ENCODE measurements at regions not wholly inside any gene's neighbourhood (a gene's known extent, or its start where the extent isn't known, plus 50 kb on each side); places are given as distances from the start of the nearest gene placed in this dataset.

GRCh38 chr2:111666160-111666559, 217.8 kb downstream of the ANAPC1 start:
- RAD21 ChIA-PET (ENCODE audit: low non-redundant PET in 1 of 2, low total read pairs in 2 of 2, uncharacterized antibody in 2 of 2, unreplicated experiment in 2 of 2) = no interaction called here

GRCh38 chr2:111667001-111667400, 217.0 kb downstream of the ANAPC1 start:
- intact Hi-C loops (cut with micrococcal nuclease) = no loop called here
- ChIA-PET RAD21 (ENCODE audit: low non-redundant PET in 1 of 2, low total read pairs in 2 of 2, uncharacterized antibody in 2 of 2, unreplicated experiment in 2 of 2) (no interaction called here), POLR2A (no interaction called here), CTCF (no interaction called here)
- H3K79me2 ChIP-seq (ENCODE audit: insufficient read depth, low read length) = no peaks in the 10 kb centered on the region
- H3K9ac ChIP-seq (ENCODE audit: low read length) = no peak overlapping the region
- no peaks in the 10 kb centered on the region for H3K4me1 ChIP-seq (ENCODE audit: control insufficient read depth in 1 of 2, insufficient read depth in 2 of 2, low read length in 2 of 2)
- DNase-seq (ENCODE audit: low read depth, low spot score) = no peak
- H3K27me3 ChIP-seq (ENCODE audit: insufficient read depth, low read length) = no peaks in the 10 kb centered on the region
- H3K9me3 ChIP-seq (ENCODE audit: control insufficient read depth in 1 of 2, insufficient read depth in 1 of 2, low read depth in 1 of 2, low read length in 2 of 2) = no peaks in the 10 kb centered on the region
- no peak overlapping the region for H3K4me2 ChIP-seq (ENCODE audit: low read length)
- H3K36me3 ChIP-seq (ENCODE audit: control insufficient read depth in 1 of 2, insufficient read depth in 2 of 2, low read length in 2 of 2) = no peaks in the 10 kb centered on the region
- no peak overlapping the region for H2AFZ ChIP-seq (ENCODE audit: low read depth, low read length, poor library complexity, severe bottlenecking)
- TF ChIP-seq FOSL1 (IDR thresholded peaks at IDR 0.05; ENCODE audit: low read depth) (no peak), REST (IDR thresholded peaks at IDR 0.05; ENCODE audit: low read depth) (no peak), SIN3A (IDR thresholded peaks at IDR 0.05; ENCODE audit: low read depth) (no peak)
- H4K20me1 ChIP-seq (ENCODE audit: insufficient read depth) = no peaks in the 10 kb centered on the region
- BruUV-seq (replicated peaks) = no TSS peak
- H3K27ac ChIP-seq (ENCODE audit: low read depth, low read length) = no peak overlapping the region
- no peaks in the 10 kb centered on the region for H3K9me2 ChIP-seq (ENCODE audit: insufficient read depth)
- H3K4me3 ChIP-seq (replicated peaks in 1 of 2; ENCODE audit: low read depth in 1 of 2, low read length in 2 of 2) = no peak overlapping the region
- no peak for ATAC-seq

More at GRCh38 chr2:111666160-111666559, 217.8 kb downstream of the ANAPC1 start:
- CTCF ChIA-PET = no interaction called here
- TF ChIP-seq RAD21 (IDR thresholded peaks at IDR 0.05; ENCODE audit: low read depth) = no peak
- no peak for TF ChIP-seq CBX3 (IDR thresholded peaks at IDR 0.05; ENCODE audit: low read depth)
- no peak for TF ChIP-seq SRF (IDR thresholded peaks at IDR 0.05; ENCODE audit: low read depth)
- TF ChIP-seq EGR1 (IDR thresholded peaks at IDR 0.05; ENCODE audit: low read depth) = no peak
- TF ChIP-seq POLR2AphosphoS5 (IDR thresholded peaks at IDR 0.05; ENCODE audit: low read depth, low read length) = no peak
- no peak for TF ChIP-seq TCF7L2 (IDR thresholded peaks at IDR 0.05; ENCODE audit: borderline replicate concordance, extremely low read depth, insufficient read depth, insufficient read length)
- POLR2A ChIA-PET = no interaction called here
- Histone ChIP-seq H3K27ac (ENCODE audit: low read depth, low read length) (no peak overlapping the region), H3K36me3 (ENCODE audit: control insufficient read depth in 1 of 2, insufficient read depth in 2 of 2, low read length in 2 of 2) (no peaks in the 10 kb centered on the region), H3K4me2 (ENCODE audit: low read length) (no peak overlapping the region), H3K9me3 (ENCODE audit: control insufficient read depth in 1 of 2, insufficient read depth in 1 of 2, low read depth in 1 of 2, low read length in 2 of 2) (no peaks in the 10 kb centered on the region), H3K79me2 (ENCODE audit: insufficient read depth, low read length) (no peaks in the 10 kb centered on the region), H3K9ac (ENCODE audit: low read length) (no peak overlapping the region), H3K27me3 (ENCODE audit: insufficient read depth, low read length) (no peaks in the 10 kb centered on the region), H3K4me1 (ENCODE audit: control insufficient read depth in 1 of 2, insufficient read depth in 2 of 2, low read length in 2 of 2) (no peaks in the 10 kb centered on the region), H3K4me3 (replicated peaks in 1 of 2; ENCODE audit: low read depth in 1 of 2, low read length in 2 of 2) (no peak overlapping the region), H3K9me2 (ENCODE audit: insufficient read depth) (no peaks in the 10 kb centered on the region), H4K20me1 (ENCODE audit: insufficient read depth) (no peaks in the 10 kb centered on the region), H2AFZ (ENCODE audit: low read depth, low read length, poor library complexity, severe bottlenecking) (no peak overlapping the region)
- DNase-seq (ENCODE audit: low read depth, low spot score) (no peak), ATAC-seq (no peak)
- BruUV-seq (replicated peaks) = no TSS peak
- intact Hi-C loops (cut with micrococcal nuclease) = no loop called here

Data from HCT116 (cell line).